HG02938 (cell line): ENCODE measurements at regions not wholly inside any gene's neighbourhood (a gene's known extent, or its start where the extent isn't known, plus 50 kb on each side); places are given as distances from the start of the nearest gene placed in this dataset.

Source experiments
- ATAC-seq: cut with Tn5 transposase; IDR thresholded peaks from one replicate; pipeline ENCODE4 v1.9.1; 2021; ENCODE audit warnings: mild to moderate bottlenecking, moderate library complexity; ENCODE audit not compliant: unreplicated experiment

DNA sequence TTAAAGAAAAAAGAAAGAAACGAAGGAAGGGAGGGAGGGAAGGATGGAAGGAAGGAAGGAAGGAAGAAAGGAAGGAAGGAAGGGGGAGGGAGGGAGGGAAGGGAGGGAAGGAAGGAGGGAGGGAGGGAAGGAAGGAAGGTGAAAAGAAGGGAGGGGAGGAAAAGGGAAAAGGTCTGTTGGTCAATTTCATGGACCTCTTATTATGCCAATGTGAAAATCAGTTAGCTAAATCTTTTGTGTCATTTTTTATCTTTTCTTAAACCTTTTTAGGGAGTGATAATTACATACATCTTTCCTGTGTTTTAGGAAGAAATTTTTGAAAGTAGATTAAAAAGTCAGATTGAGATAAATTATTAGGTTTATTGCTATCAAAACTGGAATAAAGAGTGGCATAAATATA, 670.2 kb upstream of the CITED2 start:
- ATAC-seq: no peak

DNA sequence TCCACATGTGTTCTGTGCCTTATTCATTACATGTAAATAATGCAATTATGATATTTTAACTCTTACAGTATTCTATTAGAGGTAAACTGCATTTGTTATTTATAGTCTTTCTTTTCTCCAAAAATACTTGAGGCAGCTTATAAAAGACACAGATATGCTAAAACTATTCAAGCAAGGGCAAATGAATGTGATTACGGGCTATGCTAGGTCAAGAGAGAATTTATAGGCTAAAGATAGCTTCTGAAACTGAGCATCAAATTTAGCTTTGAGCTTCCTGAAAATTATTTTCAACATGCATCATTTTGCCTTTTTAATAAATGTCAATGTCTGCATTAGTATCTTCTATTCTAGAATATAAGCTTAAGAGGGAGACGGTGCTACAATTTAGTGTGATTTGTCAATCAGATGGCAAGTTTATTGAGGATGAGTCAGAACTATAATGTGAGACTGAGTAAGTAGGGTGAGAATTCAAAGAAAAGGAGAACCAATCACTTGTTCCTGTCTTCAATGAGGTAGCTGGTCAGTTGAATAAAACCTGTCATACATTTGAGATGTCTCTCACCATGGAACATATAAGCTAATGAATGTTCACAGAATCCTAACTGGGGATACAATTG, 669.4 kb upstream of the CITED2 start:
- ATAC-seq: peak; percentile 49

DNA sequence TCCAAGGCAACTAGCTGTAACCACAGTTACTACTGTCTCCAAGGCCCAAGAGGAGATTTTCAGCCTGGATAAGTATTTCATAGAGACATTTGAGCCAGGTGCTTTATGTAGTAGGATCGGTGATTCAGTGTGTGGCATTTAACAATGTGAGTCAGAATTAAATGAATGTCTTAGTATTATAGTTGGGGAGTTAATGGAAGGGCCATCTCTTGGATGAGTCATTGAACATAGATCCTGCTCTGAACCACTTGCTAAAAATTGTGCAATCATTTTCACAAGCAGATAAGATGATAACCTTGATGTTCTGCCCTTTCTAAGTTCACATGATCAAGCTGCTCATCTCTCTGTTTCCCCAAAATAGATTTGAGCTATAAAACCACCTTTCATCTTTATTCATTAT, 668.9 kb upstream of the CITED2 start:
- ATAC-seq: no peak

DNA sequence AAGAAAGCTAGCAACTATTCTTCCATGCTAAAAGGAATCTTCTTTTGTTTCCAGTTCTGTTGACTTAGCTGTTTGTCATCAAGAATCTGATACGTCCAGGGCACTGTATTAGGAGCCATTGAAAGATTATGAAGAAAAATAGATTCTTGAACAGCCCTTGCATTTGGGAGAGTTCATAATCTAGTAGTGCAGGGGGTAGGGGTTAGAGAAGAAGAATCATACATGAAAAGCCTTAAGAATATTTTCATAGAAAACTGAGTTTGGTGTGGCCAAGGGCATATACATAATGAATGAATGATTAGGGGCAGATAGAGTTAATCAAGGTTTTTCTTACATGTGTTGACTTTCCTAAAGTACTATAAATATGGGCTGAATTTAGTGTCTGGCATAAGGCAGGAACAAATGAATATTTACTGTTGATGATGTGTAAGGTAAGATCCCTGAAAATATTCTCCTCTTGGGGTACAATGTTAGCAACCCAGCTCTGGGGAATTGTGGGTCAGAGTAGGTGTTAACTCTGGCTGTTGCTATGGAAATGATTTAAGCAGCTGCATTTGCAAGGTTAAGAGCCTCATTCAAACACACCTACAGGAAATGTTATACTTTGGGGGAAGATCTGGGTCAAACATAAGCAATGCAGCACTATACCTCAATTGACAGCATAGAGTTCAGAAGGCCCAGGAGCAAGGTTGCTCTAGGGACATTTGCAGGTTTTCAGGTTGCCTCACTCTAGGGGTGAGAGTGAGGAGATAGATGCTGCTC, 667.3 kb upstream of the CITED2 start:
- ATAC-seq: no peak

DNA sequence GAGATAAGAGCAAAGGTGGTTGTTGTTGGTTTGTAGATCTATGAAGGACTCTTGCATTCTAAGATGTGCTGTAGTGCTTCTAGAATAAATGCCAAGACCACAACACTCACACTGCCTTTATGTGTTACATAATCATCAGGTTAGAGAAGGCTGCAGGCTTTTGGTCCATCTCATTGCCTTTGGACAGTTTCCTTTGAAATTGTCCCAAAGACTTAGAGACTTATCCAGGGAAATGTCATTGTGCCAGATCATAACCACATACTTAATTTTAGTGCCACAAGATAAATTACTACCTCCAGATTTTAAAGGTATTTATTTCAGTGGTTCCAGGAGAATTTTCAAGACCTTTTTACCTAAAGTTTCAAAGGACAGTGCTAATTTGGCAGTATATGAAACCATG, 666.6 kb upstream of the CITED2 start:
- no peak for ATAC-seq

DNA sequence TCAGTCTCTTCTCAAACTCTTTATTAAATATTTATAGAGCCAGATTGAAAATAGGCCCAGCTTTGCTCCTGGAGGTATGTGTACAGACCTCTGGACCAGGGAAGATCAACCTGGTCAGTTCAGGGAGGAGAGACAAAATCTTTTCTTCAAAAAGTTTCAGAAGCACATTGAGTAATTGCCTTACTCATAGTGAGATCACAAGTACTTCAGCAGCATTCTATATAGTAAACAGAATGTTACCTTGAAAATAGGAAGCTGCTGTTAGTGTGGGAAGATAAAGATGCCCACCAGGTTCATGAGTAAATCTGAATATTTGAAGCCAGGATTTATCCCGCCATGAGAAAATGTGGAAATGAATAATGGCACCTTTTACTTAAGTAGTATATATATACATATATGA, 665.9 kb upstream of the CITED2 start:
- no peak for ATAC-seq

DNA sequence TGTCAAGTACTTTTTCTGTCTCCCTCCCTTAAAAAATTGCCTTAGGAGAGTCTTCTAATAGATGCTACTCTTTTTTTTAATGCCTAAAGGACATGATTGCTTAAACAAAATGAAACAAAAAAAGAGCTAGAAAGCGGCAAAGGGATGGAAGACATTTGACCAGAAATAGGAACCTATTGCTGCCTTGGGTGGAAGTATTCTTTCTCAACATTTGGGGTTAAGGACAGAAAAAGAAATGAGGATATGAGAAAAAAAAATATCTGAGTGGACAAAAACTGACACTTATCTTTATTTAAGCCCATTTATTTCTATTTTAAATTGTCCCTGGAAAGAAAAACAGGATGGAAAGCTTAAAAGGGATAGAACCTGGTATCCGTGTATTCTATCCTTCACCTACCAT, 664.9 kb upstream of the CITED2 start:
- ATAC-seq: no peak

DNA sequence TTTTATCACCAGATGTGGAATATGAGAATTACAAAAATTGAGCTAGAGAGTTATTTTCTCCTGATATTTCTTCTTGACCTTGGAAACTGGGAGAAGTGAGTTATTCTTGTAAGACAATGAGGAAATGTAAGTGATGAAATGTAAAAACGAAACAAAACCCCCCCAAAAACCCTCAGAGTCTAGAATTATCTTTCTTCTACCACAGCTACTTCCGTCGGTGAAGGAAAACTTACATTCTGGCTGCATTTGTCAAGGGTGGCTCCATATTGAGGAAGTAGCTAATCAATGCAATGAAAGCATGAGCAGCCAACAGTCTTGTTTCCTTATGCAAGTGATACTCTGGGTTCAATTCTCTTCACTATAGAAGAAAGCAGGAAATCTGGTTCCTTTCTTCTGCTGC, 661.7 kb upstream of the CITED2 start:
- ATAC-seq: no peak

DNA sequence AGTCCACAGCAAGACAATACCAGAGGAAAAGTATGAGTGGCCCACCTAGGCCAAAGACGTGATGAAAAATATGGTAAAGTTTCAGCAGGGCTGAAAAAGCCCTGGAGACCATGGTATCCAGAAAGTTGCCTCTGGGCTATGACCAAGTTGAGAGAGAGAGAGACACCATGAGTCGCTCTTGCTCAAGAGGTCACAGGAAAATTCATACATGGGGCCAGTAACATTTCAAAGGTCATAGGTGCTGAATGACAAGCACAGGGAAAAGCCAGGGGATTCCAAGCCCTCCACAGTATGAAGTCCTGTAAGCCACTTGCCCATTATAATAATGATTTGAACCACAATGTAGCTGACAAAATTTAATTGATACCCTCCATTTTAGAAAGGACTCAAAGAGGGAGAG, 657.7 kb upstream of the CITED2 start:
- no peak for ATAC-seq

DNA sequence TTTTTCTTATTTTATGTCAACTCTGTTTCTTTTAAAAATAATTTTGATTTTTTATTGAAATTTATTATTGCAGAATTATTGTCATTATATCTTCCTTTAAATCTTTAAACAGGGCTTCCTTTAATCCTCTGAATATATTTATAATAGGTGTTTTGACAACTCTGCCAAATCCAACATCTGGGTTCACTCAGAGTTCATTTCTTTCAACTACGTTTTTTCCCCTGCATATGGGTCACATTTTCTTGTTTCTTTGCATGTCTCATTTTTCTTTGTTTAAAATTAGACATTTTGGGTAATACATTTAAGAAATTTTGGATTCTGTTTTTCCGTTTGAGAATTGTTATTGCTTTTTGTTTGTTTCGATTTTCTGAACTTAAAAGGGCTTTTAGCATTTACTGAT, 655.1 kb upstream of the CITED2 start:
- no peak for ATAC-seq

DNA sequence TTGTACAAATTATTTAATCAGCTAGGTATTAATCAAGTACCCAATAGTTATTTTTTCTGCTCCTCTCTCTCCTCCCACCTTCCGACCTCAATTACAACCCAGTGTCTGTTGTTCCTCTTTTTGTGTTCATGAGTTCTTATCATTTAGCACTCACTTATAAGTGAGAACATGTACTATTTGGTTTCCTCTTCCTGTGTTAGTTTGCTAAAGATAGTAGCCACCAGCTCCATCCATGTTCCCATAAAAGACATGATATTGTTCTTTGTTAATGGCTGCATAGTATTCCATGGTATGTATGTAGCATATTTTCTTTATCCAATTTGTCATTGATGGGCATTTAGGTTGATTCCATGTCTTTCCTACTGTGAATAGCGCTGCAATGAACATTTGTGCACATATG, 652.8 kb upstream of the CITED2 start:
- no peak for ATAC-seq

DNA sequence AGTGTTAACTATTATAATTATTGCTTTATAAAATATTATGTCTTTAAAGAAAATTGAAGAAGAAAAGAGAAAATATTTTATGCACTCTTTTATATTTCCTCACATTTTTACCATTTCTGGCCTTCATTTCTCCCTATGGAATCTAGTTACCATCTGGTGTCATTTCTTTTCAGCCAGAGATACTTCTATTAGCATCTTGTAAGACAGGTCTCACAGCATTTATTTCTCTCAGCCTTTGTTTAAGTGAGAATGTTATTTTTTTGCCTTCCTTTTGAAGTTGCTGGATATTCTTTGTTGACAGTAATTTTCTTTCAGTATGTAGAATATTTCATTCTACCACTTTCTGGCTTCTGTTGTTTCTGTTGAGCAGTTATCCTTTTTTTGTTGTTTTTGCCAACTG, 652.1 kb upstream of the CITED2 start:
- ATAC-seq: no peak

DNA sequence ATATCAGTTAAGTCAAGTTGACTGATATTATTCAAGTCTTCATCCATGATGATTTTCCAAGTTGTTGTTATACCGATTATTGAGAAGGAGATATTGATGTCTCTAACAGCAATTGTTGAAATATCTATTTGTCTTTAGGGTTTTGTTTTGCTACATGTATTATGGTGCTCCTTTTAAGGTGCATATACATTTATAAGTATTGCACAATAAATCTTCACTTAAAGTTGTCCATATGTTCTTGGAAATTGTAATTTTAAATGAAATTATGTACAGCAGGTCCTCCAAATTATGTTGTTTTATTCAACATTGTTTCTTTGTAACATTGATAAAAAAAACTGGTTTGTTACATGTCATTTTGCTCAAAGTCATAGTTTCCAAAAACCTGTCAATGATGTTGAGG, 650.7 kb upstream of the CITED2 start:
- no peak for ATAC-seq

DNA sequence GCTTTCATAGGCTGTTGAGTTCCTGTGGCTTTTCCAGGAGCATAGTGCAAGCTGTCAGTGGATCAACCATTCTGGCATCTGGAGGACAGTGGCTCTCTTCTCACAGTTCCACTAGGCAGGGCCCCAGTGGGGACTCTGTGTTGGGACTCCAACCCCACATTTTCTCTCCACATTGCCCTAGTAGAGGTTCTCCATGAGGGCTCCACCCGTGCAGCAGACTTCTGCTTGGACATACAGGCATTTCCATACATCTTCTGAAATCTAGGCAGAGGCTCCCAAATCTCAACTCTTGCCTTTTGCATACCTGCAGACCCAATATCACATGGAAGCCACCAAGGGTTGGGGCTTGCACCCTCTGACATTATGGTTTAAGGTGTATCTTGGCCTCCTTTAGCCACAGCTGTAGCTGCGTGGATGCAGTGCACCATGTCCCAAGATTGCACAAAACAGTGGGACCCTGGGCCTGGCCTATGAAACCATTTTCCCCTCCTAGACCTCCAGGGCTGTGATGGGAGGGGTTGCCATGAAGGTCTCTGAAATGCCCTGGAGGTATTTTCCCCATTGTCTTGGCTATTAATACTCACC, 645.9 kb upstream of the CITED2 start:
- no peak for ATAC-seq

DNA sequence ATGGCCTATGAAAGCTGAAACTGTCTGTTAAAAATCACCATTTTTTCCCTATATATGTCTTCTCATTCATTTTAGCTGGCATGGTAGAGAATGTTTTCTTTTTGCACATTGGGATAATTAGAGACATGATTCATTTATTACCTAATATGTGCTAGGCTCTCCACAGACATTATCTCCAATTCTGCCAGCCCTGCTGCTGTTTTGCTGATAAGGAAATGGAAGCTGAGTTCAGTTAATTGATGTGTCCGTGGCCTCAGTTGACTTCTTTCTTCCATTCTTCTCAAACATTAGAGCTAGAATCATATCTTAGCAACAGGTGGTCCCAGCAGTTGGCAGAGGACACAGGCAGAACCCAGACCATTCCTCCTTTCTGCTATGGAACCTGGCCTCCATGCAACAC, 644.1 kb upstream of the CITED2 start:
- ATAC-seq: no peak

DNA sequence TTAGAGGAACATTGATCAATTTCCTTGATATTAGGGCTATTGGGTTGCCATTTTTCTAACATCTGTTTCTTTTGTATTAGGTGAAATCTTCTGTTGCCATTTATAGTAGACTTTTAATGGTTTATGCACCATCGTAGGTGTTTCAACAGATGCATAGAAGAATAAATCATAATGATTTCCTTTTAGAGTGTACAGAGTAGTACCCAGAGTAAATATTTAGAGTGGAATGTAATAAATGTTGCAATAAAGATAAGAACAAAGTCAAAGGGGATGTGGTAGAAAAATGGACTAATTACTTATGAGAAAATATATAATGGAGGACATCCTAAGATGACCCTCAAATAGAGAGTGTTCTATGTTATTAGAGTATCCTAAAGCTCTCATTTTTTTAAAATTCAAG, 643.0 kb upstream of the CITED2 start:
- ATAC-seq: no peak

DNA sequence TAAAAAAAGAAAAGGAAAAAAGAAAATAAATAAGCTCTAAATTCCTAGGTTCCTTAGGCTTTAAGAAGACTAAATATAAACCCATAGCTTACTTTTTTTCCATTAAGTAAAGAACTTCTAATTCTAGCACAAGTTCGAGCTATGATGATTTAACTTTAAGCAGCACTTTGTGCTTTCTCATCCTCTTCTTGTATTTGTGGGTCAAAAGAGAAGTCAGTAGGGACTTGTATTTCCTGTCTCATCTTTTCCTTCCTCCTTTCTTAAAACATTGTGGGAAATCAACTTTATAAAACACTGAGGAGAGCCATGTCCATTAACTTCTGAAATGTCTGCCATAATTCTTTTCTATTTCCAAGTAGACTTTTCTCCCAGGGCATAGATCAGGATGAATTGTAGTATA, 637.7 kb upstream of the CITED2 start:
- ATAC-seq: no peak

DNA sequence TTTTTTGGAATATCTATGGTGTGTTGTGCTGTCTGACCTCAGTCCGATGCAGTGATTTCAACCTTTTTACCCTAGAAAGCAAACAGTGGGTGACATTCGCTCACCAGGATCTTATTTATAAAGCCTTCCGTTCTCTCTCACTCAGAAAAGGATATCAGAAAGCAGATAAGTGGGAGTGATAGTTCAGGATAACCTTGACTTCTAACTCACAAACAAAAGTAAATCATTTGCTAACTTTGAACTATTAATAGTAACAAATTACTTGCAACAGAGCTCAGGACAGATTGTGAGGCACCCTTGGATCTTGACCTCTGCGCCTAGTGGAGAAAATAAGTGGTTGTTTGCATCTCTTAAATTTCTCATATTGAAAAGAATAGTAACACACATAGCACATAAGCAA, 637.1 kb upstream of the CITED2 start:
- ATAC-seq: no peak

DNA sequence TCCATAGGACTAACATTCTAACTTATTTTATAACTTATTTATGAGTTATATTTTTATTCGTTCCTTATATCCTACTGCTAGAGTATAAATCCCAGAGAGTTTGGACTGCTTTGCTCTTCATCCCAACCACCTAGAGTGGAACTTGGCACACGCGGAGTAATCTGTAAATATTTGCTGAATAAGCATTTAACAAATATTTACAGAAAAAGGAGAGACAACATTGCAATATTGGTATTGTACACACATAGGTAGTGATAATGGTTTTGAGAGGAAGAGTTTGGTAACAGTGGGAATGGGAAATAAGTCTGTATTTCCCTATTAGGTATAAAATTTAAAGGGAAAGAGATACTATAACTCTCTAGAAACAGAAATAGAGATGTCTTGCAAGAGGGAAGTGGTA, 634.8 kb upstream of the CITED2 start:
- no peak for ATAC-seq

DNA sequence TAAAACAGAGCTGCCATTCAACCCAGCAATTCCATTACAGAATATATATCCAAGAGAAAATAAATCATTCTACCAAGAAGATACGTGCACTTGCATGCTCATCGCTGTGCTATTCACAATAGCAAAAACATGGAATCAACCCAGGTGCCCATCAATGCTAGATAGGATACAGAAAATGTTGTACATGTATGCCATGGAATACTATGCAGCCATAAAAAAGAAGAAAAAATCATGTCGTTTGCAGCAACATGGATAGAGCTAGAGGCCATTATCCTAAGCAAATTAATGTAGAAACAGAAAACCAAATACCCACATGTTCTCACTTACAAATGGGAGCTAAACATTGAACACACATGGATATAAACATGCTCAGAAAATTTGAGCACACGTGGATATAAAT, 633.1 kb upstream of the CITED2 start:
- no peak for ATAC-seq

DNA sequence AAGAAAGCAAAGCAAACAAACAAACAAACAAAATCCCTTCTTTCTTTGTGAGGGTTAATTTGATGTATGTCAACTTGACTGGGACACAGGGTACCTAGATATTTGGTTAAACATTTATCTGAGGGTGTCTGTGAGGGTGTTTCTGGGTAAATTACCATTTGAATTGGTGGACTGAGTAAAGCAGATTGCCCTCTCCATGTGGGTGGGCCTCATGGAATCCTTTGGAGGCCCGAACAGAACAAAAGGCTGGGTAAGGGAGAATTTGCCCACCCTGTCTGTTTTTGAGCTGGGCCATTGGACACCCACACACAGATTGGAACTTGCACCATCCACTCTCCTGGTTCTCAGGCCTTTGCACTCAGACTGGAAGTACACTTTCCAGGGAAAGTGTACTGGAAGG, 628.8 kb upstream of the CITED2 start:
- ATAC-seq: no peak

DNA sequence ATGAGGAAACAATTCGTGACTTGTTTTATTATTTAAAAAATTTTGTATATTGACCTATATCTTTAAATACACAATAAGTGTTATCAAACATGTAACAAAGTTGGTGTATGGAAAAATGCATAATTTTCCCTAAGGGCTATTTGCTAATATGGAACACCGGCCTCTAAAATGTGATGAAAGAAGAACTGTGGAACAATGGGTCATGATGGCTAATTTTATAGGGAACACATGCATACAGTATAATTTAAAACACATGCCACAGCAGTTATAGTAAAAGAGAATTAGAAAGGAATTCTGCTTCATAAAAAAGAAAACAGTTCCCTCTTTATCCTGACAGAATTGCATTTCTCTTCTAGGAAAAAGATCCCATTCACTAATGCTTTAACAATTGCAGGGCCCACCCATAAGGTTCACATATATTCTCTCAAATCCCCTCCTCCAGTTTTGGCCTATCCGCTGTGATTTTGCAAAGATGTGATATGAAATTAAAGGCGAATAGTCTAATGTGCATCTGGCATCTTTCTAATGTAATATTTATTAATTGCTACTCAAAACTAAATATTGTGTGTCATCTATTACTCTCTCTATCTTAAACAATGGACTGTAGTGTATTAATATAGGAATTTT, 628.1 kb upstream of the CITED2 start:
- no peak for ATAC-seq
